Kidney capillary endothelial cell (primary cell): ENCODE measurements at regions not wholly inside any gene's neighbourhood (a gene's known extent, or its start where the extent isn't known, plus 50 kb on each side); places are given as distances from the start of the nearest gene placed in this dataset.
"Not testable (repeated sequence)": the region's sequence is repeated elsewhere in the genome, so short reads cannot be mapped to it uniquely, and the experiment has no call there.

ENCODE experiments used
- DNase-seq: peaks from one replicate; pipeline ENCODE4 v3.0.0-alpha.2; 2018; ENCODE audit warnings: low spot score

DNA sequence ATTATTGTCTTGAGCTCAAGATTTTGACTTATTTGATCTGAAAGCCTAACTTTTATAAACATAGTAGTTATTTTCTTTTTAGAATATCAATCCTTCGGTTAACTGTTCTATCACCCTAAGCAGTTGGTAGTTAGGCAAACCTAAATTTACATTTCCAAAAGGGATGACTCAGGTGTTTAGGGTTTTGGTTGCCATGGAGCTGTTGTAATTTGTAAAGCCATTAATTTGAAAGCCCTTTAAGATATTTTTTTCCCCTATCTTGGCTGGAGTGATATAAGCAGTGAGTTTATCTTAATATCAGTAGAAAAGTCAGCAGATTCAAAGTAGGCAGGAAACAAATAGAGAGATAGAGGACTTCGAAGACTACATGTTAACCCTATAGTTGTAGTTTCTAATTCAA is 1472.6 kb upstream of the CELF2 start:
- no peak for DNase-seq

DNA sequence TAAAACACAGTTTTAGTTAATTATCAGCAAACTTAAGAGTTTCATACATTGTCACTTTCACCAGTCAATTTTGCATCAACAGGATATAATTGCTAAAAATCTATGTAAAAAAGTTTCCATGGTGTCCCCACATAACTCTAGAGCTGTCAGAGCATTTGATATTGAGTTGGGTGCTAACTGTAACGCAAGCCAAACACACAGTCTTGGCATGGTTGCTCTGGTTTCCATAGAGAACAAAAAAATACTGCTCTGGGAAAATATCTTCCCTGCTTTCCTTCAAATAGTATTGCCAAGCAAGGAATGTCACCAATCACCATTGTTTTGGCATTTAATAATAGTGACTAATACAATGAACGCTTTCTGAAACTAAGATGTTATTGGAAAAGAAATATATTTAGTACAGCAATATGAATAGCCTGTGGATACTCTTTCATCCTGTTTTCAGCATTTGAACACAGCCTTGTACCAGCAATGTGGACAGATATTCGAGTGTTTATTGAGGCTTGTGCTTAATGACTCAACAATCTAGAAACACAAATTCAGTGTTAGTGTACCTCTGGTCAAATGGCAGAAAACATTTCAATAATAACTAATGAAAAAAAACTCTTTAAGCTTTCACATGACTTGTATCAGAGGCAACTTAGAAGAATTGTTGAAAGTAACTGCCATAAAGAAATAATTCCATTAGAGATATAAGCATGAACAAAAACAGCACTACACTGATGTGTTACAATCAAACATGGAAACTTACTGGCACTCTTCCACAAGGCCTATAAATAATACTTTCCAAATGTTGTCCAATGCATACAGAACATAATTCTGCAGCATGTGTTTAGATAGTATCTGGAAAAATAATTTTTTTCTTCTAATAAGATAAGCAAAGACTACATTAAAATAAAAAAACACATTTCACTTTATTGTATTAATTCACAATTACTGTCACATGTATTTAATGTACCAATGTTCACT is 1469.5 kb upstream of the CELF2 start:
- DNase-seq = no peak

DNA sequence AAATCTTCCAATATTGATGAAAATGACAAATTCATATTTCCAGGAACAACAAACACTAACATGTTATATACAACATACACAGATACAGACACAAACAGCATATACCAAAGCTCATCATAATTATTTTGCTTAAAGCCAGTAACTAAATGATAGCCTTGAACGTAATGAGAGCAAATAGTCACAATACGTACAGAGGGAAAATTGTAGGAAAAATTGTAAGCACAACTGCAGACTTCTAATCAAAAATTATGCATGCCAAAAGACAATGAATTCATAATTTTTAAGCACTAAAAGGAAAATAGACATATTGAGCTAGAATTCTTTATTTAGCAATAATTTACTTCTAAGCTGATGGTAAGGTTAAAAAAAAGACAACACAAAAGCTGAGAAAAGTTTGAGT is 1466.9 kb upstream of the CELF2 start:
- DNase-seq = no peak

DNA sequence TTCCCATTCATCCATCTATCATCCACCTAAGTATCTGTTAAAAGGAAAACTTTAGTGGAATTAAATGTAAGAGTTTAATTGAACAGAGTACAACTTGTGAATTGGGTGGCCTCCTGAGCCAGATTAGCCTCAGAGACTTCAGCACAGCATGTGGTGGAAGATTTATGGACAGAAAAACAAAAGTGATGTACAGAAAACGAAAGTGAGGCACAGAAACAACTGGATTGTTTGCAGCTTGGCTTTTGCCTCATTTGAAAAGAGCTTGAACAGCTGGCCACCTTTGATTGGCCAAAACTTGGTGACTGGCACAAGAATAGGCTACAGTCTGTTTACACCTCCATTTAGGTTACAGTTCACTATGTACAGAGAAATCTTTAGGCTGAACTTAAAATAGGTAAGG is 1463.4 kb upstream of the CELF2 start:
- no peak for DNase-seq

DNA sequence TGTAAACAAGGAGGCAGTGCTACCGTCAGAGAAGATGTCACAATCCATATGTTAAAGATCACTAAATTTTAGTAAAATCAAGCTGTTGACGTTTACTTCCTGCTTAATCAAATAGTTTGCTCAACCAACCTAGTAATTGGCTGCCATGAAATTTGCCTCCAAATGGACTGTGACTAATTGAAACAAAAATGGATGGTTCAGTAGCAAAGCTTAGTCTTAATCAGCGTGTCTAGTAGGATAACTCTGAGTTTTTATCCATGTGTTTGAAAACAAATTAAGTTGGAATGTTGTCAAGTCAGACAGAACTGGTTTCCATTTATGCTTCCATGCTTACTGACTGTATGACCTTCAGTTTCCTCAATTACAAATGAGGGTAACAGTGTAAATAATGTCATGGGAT is 1456.7 kb upstream of the CELF2 start:
- DNase-seq = no peak

DNA sequence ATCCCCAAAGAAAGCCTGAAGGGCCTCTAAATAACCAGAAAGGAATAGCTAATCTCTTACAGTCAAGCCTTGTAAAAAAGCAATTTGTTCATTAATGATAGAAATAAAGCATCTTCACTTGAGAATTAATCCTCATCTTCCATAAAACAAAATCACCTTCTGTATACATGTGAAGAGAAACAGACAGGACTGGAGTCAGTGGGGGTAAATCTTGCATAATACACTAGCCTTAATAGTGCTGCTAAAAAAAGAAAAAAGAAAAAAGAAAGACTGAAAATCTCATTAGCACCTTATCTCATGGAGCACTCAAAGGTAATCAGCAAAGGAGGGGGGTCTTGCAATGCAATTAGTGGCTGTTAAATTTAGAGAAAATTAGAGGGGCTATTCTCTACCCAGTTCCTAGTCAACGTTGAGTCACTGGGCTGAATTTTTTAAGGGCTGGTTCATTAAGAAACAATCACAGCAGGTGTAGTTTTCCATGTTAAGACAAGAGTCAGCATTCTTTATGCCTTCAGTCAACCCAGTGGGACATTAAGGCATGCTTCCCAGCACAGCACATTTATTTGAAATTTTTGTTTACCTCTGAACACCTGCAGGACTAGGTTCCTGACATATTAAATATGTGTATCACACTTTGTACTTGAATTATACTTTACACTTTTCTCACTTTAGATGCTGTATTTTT is 1455.7 kb upstream of the CELF2 start:
- no peak for DNase-seq

DNA sequence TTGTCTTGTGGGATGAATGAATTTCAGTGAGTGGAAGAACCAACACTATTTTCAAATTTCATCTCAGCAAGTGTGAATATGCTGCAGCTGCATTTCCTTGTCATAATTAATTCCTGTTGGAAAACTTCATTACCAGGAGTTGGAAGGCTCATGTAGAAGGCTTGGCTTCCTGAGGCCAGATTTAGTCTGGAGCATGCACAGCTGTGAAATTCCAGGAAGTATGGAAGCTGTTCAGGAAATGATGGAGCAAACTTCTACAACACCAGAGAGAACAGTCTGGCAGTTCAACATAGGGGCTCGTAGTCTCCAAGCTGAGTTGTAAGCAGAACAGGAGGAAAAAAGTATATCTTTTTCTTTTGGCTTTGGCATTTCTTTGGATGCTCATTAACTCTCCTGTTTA is 1439.9 kb upstream of the CELF2 start:
- DNase-seq = no peak

DNA sequence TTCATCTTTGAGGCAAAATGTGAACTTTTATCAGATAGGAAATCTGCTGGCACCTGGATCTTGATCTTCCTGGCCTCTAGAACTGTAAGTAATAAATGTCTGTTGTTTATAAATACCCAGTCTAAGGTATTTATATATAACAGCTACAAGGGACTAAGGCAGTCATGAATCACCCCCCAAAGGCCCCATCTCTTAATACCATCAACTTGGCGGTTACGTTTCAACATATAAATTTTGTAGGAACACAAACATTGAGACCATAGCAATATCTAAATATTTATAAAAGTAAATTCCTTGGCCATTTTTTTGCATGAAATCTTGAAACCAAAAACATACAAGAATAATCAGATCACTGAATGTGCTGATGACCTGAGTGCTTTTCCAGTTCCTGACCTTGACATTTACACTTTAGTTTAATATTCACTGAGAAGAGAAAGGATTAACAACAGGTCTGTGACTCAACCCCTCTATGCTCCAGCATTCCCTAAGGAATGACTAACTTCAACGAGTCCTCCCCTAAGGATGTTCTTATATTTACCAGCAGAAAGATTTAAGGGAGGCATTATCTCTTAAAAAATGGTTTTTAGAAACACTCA is 1438.5 kb upstream of the CELF2 start:
- DNase-seq = no peak

DNA sequence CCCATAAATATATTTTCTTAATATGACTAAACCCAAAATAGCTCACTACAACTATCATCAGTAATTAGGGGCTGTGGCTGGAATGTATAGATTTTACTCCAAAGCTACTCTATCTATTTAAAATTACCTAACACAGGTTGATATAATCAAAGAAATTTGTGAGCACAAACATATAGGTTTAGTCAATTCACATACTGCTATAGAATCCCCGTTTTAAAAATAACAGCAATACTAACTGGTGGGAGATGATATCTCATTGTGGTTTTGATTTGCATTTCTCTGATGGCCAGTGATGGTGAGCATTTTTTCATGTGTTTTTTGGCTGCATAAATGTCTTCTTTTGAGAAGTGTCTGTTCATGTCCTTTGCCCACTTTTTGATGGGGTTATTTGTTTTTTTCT is 1434.9 kb upstream of the CELF2 start:
- not testable (repeated sequence) for DNase-seq

DNA sequence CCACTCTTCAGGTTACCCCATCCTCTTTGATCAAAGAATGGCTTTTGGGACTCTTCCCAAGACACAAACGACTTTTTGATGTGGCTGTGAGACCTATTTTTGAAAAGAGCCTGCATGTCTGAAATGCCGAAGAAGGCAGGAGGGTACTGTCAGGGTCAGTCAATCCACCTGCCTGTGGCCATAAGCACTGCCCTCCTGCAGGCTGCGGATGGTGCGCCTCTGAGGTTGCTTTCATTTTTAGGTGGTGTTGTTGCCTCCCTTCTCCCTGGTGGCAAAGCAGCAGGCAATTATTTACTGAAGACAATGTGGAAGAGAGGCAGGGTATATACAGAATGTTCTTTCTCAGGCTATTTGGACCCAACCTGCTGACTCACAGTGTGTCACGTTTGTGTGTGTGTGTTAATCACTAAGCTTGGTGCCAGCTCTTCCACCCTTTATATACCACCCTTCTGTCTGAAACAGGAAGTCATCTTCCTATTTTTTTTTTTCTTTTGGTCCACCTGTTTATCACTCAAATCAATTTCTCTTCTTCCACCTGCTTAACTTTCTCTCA is 1421.2 kb upstream of the CELF2 start:
- DNase-seq = no peak

DNA sequence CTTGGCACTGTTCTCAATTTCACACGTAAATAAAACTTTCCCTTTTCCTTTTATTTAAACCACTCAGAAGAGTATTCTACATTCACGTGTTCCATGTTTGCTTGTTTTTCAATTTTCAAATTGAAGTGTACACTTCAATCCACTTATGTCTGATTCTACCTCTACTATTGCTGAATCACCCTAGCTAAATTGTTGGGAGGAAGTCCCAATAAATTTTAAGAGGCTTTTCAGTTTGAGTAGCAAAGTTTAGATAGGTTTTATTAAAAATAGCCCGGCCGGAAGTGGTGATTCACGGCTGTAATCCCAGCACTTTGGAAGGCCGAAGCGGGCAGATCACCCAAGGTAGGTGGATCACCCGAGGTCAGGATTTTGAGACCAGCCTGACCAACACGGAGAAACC is 1414.7 kb upstream of the CELF2 start:
- no peak for DNase-seq

DNA sequence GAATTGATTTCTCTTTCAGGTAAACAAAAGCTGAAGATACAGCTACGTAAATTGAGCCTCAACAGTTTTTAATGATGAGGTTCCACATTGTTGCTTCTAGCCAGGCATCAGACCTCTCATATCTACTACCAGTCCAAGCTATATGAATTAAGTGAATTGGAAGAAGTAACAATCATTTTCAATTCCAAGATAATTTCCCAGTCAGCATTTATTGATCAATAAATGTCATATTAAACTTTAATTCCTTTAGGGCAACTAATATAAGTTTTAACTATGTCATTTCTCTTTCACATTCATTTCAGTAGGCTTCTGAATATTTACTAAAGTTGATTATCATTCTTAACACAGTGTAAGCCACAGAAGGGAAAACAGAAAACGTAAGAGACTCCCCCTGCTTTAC is 1413.7 kb upstream of the CELF2 start:
- DNase-seq = no peak

DNA sequence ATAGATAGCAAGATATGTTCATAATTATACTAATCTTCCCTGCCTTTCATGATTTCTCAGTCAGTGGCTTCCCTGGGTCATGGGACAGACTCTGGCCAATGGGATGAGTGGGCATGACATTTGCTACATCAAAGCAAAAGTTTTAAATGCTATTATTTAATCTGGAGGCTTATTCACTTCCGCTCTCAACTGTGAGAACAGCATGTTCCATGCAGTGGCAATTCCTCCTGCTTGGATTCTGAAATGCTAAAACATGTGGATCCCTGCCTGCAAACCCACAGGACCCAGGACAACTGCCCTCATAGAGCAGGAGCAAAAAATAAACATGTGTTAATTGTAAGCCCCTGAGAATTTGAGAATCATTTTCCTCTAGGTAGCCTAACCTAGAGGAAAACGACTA is 1412.4 kb upstream of the CELF2 start:
- DNase-seq = no peak

DNA sequence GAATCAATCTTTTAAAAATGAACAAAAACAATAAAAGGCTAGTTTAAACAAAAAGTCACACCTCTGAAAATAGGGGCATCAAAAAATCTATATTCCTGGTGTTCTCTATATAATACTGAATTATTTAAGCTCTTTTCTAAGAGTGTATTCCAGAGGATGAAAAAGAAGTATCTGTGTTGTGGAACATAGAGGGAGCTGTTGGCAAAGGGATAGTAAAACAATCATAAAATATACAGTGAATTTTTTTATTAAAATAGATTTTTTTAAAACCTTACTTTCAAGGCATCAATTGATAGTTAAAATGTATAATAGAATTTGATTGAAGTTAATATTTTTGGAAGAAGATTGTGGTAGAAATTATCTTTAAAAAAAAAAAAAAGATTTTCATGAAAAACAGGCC is 1409.1 kb upstream of the CELF2 start:
- DNase-seq = no peak

DNA sequence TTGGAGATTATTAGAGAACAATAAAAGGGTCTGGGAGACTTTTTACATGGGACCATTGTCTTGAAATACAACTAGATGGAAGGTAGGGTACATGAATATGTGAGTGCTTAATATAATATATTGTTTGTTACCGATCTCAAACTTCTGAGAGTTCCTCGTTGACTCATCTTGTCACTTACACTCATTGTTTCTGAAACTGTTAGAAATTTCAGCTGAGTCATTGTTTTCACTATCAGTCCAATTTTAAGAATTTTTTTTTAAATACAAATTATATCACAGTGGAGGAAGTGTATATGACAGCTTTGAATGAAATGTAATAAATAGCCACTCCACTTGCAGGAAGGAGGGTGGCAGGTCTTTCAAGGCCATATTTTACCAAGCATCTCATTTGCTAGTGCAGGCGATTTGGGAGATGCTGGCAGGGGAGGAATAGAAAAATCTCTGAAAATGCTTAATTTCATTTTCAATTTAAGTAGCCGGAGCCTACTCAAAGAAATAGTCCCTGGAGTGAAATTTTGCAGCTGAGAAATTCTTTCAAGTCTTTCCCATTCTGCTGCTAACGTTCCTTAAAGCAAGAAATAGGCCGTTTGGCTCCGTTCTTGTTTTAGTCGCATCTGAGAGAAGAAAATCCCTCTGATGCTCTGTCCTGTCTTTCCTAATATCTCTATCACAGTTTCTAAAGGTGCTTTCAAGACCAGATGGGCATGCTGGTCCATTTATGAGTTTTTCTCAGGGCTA is 1404.2 kb upstream of the CELF2 start:
- DNase-seq = peak; percentile 1

DNA sequence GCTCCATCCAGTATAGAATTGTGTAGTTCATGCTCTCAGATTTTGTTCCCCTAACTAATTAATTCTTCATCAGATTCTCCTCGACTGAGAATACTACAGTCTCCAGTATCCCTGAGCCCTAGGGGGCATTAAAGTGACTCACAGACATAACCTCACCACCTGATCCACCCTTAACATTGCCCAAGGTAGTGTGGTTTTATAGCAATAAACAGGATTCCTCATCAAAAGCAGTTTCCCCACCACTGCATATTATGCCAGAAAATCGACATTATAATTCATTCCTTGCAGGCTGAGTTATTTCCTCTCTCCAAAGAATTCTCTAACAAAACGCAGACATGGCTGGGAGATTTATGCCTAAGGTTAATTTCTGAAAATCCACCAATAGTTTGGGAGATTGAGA is 1402.5 kb upstream of the CELF2 start:
- DNase-seq = no peak

DNA sequence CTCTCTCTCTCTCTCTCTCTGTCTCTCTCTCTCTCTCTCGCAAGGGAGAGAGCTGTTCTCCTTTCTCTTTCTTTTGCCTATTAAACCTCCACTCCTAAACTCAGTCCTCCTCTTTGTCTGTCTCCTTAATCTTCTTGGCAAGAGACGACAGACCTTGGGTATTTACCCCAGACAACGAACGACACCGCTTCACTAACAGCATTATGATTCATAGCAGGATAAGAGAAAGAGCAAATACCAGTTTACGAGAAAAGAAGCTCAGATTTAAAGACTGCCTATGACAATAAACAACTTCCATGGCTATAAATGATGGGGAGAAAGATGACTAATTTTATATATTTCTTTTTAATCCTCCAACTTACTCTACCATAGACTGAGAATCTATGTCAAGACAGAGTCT is 1396.5 kb upstream of the CELF2 start:
- DNase-seq = no peak

DNA sequence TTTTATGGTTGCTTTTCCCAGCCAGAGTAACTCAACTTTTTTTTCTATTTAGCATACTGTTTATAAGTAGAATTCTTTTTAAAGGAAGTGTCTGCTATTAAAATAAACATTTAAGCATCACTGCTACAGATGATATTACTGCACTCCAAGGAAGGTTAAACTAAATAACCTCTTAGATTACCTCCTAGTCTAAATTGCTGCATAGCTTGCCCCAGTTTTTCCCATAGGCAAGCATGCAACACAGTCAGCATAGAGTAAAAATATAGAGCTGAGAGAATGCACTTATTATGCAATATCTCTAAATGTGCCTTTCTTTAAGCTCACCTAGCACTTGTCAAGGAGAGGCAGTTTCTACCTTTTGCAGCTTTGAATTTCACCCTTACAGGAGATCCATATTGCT is 1392.4 kb upstream of the CELF2 start:
- no peak for DNase-seq

DNA sequence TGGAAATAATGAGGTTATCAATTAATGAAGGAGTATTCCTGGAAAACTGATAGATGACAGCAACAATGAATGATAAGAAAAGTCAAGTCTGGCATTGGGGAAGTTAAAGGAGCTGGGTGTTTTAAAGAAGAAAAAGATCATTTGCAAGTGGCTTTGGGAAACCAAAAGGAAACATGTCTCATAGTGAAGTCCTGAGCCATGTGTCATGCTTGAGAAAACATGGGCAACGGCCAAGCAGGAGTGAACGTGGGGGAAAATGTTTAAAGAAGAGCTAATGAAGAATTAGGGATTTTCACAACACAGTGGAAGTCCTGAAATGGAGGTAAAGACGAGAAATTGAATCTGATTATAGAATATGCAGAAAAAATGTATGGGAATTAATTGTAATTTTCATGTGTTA is 1383.2 kb upstream of the CELF2 start:
- no peak for DNase-seq

DNA sequence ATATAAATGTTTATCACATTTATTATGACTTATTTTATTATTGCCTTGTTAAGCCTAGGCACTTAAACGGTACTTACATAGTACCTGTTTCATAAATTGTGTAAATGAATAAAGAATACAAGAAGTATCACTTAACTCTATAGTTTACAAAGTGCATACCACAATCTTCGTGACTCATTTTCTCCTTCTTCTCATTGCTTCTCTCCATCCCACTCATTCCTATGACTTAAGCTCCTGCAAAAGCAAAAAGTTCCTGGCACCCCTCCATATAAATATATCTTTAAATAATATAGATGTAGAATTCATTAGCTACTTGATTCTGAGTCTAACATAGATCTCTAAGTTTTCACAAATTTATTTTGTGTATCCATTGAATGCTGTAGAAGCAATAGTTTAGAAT is 1382.0 kb upstream of the CELF2 start:
- no peak for DNase-seq

DNA sequence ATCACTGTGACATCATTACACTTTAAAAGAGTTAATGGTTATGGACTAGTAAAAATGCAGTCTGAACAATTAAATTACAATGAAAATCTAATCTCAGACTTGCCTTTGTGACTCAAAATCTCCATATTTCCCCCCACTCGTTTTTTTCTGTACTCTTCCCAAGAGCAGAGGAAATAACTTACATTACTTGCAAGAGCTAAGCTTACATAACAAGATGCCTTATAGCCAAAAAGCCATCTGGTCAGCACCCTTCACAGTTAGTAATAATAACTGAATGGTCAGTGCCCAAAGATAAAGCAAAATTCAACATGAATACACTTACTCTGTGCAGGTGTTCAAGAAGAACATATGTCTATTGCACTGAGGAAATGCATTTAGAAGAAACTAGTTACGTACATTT is 1381.5 kb upstream of the CELF2 start:
- no peak for DNase-seq

DNA sequence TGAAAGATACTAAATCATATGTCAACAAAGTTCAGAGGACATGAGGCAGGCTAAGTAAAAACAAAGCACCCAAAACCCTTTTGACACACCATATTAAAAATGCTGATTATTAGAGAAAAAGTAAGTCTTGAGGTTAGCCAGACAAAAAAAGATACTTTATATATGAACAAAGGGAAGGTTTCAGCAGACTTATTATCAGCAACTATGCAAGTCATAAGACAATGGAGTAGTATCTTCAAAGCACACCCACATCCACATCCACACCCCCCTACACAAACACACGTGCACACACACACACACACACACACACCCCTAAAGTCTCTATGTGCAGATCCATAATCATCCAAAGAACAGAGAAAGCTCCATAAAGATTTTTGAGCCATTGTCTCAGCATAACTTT is 1373.9 kb upstream of the CELF2 start:
- DNase-seq = no peak
